Dedifferentiated amniotic fluid mesenchymal stem cell (primary cell): ENCODE measurements at regions not wholly inside any gene's neighbourhood (a gene's known extent, or its start where the extent isn't known, plus 50 kb on each side); places are given as distances from the start of the nearest gene placed in this dataset.
"Not testable (repeated sequence)": the region's sequence is repeated elsewhere in the genome, so short reads cannot be mapped to it uniquely, and the experiment has no call there.

ENCODE experiments used
- DNase-seq: peaks from one replicate; pipeline ENCODE4 v3.0.0-alpha.2; 2016; ENCODE audit errors: extremely low spot score

GRCh38 chr13:105863300-105863920 lies 672.1 kb downstream of the EFNB2 start:
- DNase-seq, result no peak

- no peak for DNase-seq
Measured at GRCh38 chr13:105848494-105848893, 687.0 kb downstream of the EFNB2 start.

GRCh38 chr13:105847527-105848291 lies 687.8 kb downstream of the EFNB2 start:
- DNase-seq, result no peak

- no peak for DNase-seq
Measured at GRCh38 chr13:105846923-105847322, 688.5 kb downstream of the EFNB2 start.

GRCh38 chr13:105841286-105841685 lies 694.2 kb downstream of the EFNB2 start:
- no peak for DNase-seq

GRCh38 chr13:105838231-105838630 lies 697.2 kb downstream of the EFNB2 start:
- no peak for DNase-seq

GRCh38 chr13:105837295-105837694 lies 698.2 kb downstream of the EFNB2 start:
- not testable (repeated sequence) for DNase-seq

GRCh38 chr13:105830821-105831220 lies 704.6 kb downstream of the EFNB2 start:
- DNase-seq, result no peak

- DNase-seq, result no peak
Measured at GRCh38 chr13:105827111-105827809, 708.2 kb downstream of the EFNB2 start.

- DNase-seq, result no peak
Measured at GRCh38 chr13:105825071-105825470, 710.4 kb downstream of the EFNB2 start.

GRCh38 chr13:105821337-105821736 lies 714.1 kb downstream of the EFNB2 start:
- no peak for DNase-seq

- DNase-seq, result no peak
Measured at GRCh38 chr13:105820415-105820814, 715.0 kb downstream of the EFNB2 start.

GRCh38 chr13:105817498-105817897 lies 718.0 kb downstream of the EFNB2 start:
- DNase-seq, result no peak

GRCh38 chr13:105816994-105817393 lies 718.5 kb downstream of the EFNB2 start:
- no peak for DNase-seq

- no peak for DNase-seq
Measured at GRCh38 chr13:105814902-105815250, 720.6 kb downstream of the EFNB2 start.

- DNase-seq, result no peak
Measured at GRCh38 chr13:105814219-105814901, 721.1 kb downstream of the EFNB2 start.

GRCh38 chr13:105806628-105806920 lies 728.9 kb downstream of the EFNB2 start:
- no peak for DNase-seq

- DNase-seq, result no peak
Measured at GRCh38 chr13:105805892-105806627, 729.4 kb downstream of the EFNB2 start.

GRCh38 chr13:105804561-105805190 lies 730.8 kb downstream of the EFNB2 start:
- DNase-seq, result peak; percentile 23

GRCh38 chr13:105799155-105799554 lies 736.3 kb downstream of the EFNB2 start:
- no peak for DNase-seq

- DNase-seq, result no peak
Measured at GRCh38 chr13:105798541-105798940, 736.9 kb downstream of the EFNB2 start.
